ENCODE measurements at regions not wholly inside any gene's neighbourhood (a gene's known extent, or its start where the extent isn't known, plus 50 kb on each side); places are given as distances from the start of the nearest gene placed in this dataset.

DNA sequence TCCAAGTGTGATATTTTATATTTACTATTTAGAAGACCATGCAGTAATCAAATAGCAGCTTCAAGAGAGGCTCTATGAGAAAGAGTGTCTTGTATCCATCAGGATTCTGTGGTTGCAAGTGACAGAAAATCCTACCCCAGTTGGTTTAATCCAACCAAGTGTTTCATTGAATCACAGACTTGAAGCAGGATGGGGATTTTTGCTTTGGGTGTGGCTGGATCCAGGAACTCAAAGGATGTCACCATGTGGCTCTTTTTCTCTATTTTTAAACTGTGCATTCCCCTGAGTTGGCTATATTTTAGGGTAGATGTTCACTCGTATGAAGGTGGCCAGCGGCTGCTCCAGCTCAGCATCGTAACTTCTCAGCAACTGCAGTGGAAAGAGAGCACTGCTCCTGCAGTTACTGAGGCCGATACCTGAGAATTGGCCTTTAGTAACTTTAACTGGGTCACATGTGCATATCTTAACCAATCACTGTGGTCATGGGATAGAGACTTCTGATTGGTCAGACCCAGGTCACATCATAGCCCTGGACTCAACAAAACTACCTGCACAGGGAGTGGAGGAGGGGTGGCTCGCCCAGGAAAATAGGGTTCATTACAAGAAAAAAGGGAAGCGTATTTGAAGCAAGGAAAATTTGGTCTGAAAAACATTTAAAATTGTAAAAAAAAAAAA, 396.1 kb upstream of the SULF2 start:
- TF ChIP-seq CTCF (IDR thresholded peaks at IDR 0.05) (no peak), POLR2A (IDR thresholded peaks at IDR 0.05) (no peak)

Measured in body of pancreas (tissue), 4 donors.